HepG2 (cell line): ENCODE measurements at regions not wholly inside any gene's neighbourhood (a gene's known extent, or its start where the extent isn't known, plus 50 kb on each side); places are given as distances from the start of the nearest gene placed in this dataset.

Experiments
- ATAC-seq: fragments of 200-7000 bp; cut with Tn5 transposase; 3 replicates; pipeline ENCODE4 v1.9.1; 2020; ENCODE audit warnings: mild to moderate bottlenecking, moderate library complexity
- BruUV-seq: library from RNA; stranded (reverse); fragments of 400-500 nt; replicated peaks from 2 replicates; lab custom pipeline; 2021; lab: Mats Ljungman, UMichigan
- CTCF ChIA-PET: fragments of 300-600 bp; formaldehyde crosslinking; extraction: SDS; loops from one replicate; lab custom pipeline; 2021; ENCODE audit warnings: low total read pairs, inconsistent platforms, low intra/inter-chr PET ratio; lab: Yijun Ruan, JAX
- POLR2A ChIA-PET: fragments of 350-600 bp; sonication (Branson Sonifier 250); formaldehyde crosslinking; loops from one replicate; lab custom pipeline; 2020; ENCODE audit warnings: antibody characterized with exemption, inconsistent platforms; lab: Yijun Ruan, JAX
- DNase-seq: peaks from one replicate; pipeline ENCODE4 v3.0.0-alpha.2; 2015; ENCODE audit warnings: low spot score
- FAIRE-seq: peaks from 3 replicates; lab custom pipeline; 2011; peaks lifted over from hg19 to GRCh38; lab: Jason Lieb, UNC
- H2AFZ ChIP-seq: one replicate; pipeline ENCODE4 v1.6.1; 2011; ENCODE audit warnings: low read length, inconsistent platforms
- H3K27ac ChIP-seq: fragments of 300-600 bp; 3 replicates; pipeline ENCODE4 v1.8.0; 2011; ENCODE audit warnings: mixed run types, mild to moderate bottlenecking, mixed read lengths, low read length, inconsistent platforms; ENCODE audit not compliant: insufficient read depth; ENCODE audit errors: extremely low read length
- H3K27me3 ChIP-seq, 2 experiments: fragments of 200-600 bp in 1 of 2; 2 replicates in 1 of 2; 3 replicates in 1 of 2; pipeline versions ENCODE4 v1.6.0 to v1.8.0; 2011; ENCODE audit warnings: low read length in 2 of 2, mild to moderate bottlenecking in 2 of 2, moderate library complexity in 2 of 2, inconsistent platforms in 1 of 2; ENCODE audit not compliant: insufficient read depth in 2 of 2, control insufficient read depth in 1 of 2
- H3K36me3 ChIP-seq, 2 experiments: fragments of 200-600 bp in 1 of 2; replicated peaks in 1 of 2; 2 replicates in 1 of 2; 3 replicates in 1 of 2; pipeline versions ENCODE4 v1.5.1 to v1.8.0; 2011; ENCODE audit warnings: low read length in 2 of 2, inconsistent platforms in 1 of 2; ENCODE audit not compliant: insufficient read depth in 2 of 2, control insufficient read depth in 1 of 2
- H3K4me1 ChIP-seq: 2 replicates; pipeline ENCODE4 v1.5.1; 2012; ENCODE audit warnings: low read length, inconsistent platforms; ENCODE audit not compliant: insufficient read depth
- H3K4me2 ChIP-seq: 2 replicates; pipeline ENCODE4 v1.6.0; 2011; ENCODE audit warnings: low read depth, low read length, inconsistent platforms
- H3K4me3 ChIP-seq, 3 experiments: fragments of 200-600 bp in 1 of 3; sonication (generic), shearing (Covaris generic) in 1 of 3; replicated peaks in 1 of 3; 2 replicates each; pipeline ENCODE4 v1.5.1; 2011 to 2016; ENCODE audit warnings: low read length in 3 of 3, inconsistent platforms in 2 of 3, low read depth in 2 of 3, mild to moderate bottlenecking in 2 of 3, control low read depth in 1 of 3, mixed read lengths in 1 of 3; ENCODE audit not compliant: insufficient read depth in 1 of 3
- H3K79me2 ChIP-seq: one replicate; pipeline ENCODE4 v1.6.1; 2011; ENCODE audit warnings: low read length, inconsistent platforms; ENCODE audit not compliant: insufficient read depth
- H3K9ac ChIP-seq: 2 replicates; pipeline ENCODE4 v1.6.0; 2011; ENCODE audit warnings: mild to moderate bottlenecking, low read depth, low read length, inconsistent platforms; ENCODE audit not compliant: insufficient read depth
- H3K9me3 ChIP-seq: 2 replicates; pipeline ENCODE4 v1.5.1; 2012; ENCODE audit warnings: mild to moderate bottlenecking, low read length
- H4K20me1 ChIP-seq: 2 replicates; pipeline ENCODE4 v1.6.0; 2011; ENCODE audit warnings: inconsistent platforms, mild to moderate bottlenecking, low read length, moderate library complexity; ENCODE audit not compliant: insufficient read depth
- CBFB ChIP-seq: sonication (generic); formaldehyde crosslinking; IDR thresholded peaks from 2 replicates; pipeline ENCODE4 v1.4.0; 2020; ENCODE audit warnings: missing genetic modification reagents
- NFKBIZ ChIP-seq: IDR thresholded peaks from 2 replicates; pipeline ENCODE4 v1.6.1; 2018; ENCODE audit warnings: missing genetic modification reagents, missing compliant biosample characterization
- RNF219 ChIP-seq: sonication (generic); formaldehyde crosslinking; IDR thresholded peaks from 2 replicates; pipeline ENCODE4 v1.5.0; 2020; ENCODE audit warnings: mild to moderate bottlenecking, missing genetic modification reagents
- ZBTB34 ChIP-seq: sonication (generic); formaldehyde crosslinking; IDR thresholded peaks from 2 replicates; pipeline ENCODE4 v1.8.0; 2022; ENCODE audit warnings: mild to moderate bottlenecking, missing genetic modification reagents
- ZNF275 ChIP-seq: sonication (generic); formaldehyde crosslinking; IDR thresholded peaks from 2 replicates; pipeline ENCODE4 v1.8.0; 2022; ENCODE audit warnings: missing genetic modification reagents, mild to moderate bottlenecking, inconsistent platforms, borderline replicate concordance
- ZNF280D ChIP-seq: sonication (generic); formaldehyde crosslinking; IDR thresholded peaks from 2 replicates; pipeline ENCODE4 v1.5.1; 2020; ENCODE audit warnings: mild to moderate bottlenecking, missing genetic modification reagents
- ZNF512B ChIP-seq: sonication (generic); formaldehyde crosslinking; IDR thresholded peaks from 2 replicates; pipeline ENCODE4 v1.5.1; 2020; ENCODE audit warnings: missing genetic modification reagents, mild to moderate bottlenecking, borderline replicate concordance
- ZNF775 ChIP-seq: sonication (generic); formaldehyde crosslinking; IDR thresholded peaks from 2 replicates; pipeline ENCODE4 v1.4.0; 2020; ENCODE audit warnings: missing genetic modification reagents, mild to moderate bottlenecking, moderate library complexity, borderline replicate concordance
- in situ Hi-C: cut with HindIII; loops from 2 replicates; pipeline ENCODE4 v1.10.0; 2017; ENCODE audit warnings: low pct_unique_long_range_greater_than_20kb; ENCODE audit not compliant: extremely low pct_ligation_motif_present
- intact Hi-C: fragments of 100-400 bp; cut with micrococcal nuclease; formaldehyde crosslinking; loops from one replicate; pipeline ENCODE4 v1.10.0; 2022; ENCODE audit not compliant: unreplicated experiment

GRCh38 chr12:82187595-82187994 is 170.6 kb downstream of the CCDC59 start (continued):
- TF ChIP-seq RNF219 (no peak), ZNF275 (CRISPR knock-in tag) (no peak), NFKBIZ (CRISPR knock-in tag) (no peak), ZBTB34 (CRISPR knock-in tag) (no peak)

- Histone ChIP-seq H3K27me3 (no peaks in the 10 kb centered on the region), H3K79me2 (no peaks in the 10 kb centered on the region), H3K27ac (no peak overlapping the region), H3K4me3 (no peak overlapping the region), H3K9ac (no peak overlapping the region), H3K4me2 (no peak overlapping the region), H3K36me3 (no peaks in the 10 kb centered on the region), H2AFZ (no peak overlapping the region), H4K20me1 (no peaks in the 10 kb centered on the region), H3K4me1 (no peaks in the 10 kb centered on the region), H3K9me3 (no peaks in the 10 kb centered on the region; the same call in 1 of the 2 replicates)
- BruUV-seq = no TSS peak
- ATAC-seq (no peak), DNase-seq (no peak), FAIRE-seq (no peak)
- in situ Hi-C loops = no loop called here
- CTCF ChIA-PET = no interaction called here
- intact Hi-C loops = no loop called here
- POLR2A ChIA-PET = no interaction called here
- TF ChIP-seq CBFB (CRISPR knock-in tag) (no peak), ZNF280D (no peak), ZNF512B (CRISPR knock-in tag) (no peak), ZNF775 (CRISPR knock-in tag) (no peak)
Measured at GRCh38 chr12:82187011-82187410, 171.2 kb downstream of the CCDC59 start.
